B cell (primary cell): ENCODE measurements at regions not wholly inside any gene's neighbourhood (a gene's known extent, or its start where the extent isn't known, plus 50 kb on each side); places are given as distances from the start of the nearest gene placed in this dataset.

Source experiments
- ATAC-seq: fragments of 200-7000 bp; cut with Tn5 transposase; one replicate; pipeline ENCODE4 v1.10.0; 2021; ENCODE audit warnings: low read depth, mild to moderate bottlenecking, moderate number of reproducible peaks, moderate library complexity
- CTCF ChIA-PET: fragments of 350-600 bp; sonication (Branson Sonifier 250); formaldehyde crosslinking; loops from one replicate; lab custom pipeline; 2021; ENCODE audit warnings: antibody characterized with exemption, inconsistent platforms; lab: Charles Lee
- POLR2A ChIA-PET: fragments of 350-600 bp; sonication (Branson Sonifier 250); formaldehyde crosslinking; loops from one replicate; lab custom pipeline; 2021; ENCODE audit warnings: antibody characterized with exemption; lab: Charles Lee
- DNase-seq: peaks from one replicate; pipeline ENCODE4 v3.0.0; 2013
- H2AFZ ChIP-seq: 2 replicates; pipeline ENCODE4 v1.6.1; 2012; ENCODE audit warnings: mild to moderate bottlenecking, low read depth, low read length; ENCODE audit not compliant: insufficient read depth, poor library complexity, severe bottlenecking
- H3K27ac ChIP-seq, 2 donors: 1 replicate in 1 of 2; 2 replicates in 1 of 2; pipeline ENCODE4 v1.5.1; 2012 to 2013; ENCODE audit warnings: low read length in 2 of 2, mild to moderate bottlenecking in 2 of 2, moderate library complexity in 1 of 2
- H3K27me3 ChIP-seq, 4 experiments: fragments of 200-600 bp in 1 of 4; sonication (generic) in 1 of 4; replicated peaks in 1 of 4; 1 replicate in 2 of 4; 2 replicates in 2 of 4; pipeline versions ENCODE4 v1.6.1 to v1.7.0; 2013 to 2016; ENCODE audit warnings: low read length in 3 of 4, mild to moderate bottlenecking in 2 of 4, mixed read lengths in 1 of 4, moderate library complexity in 1 of 4; ENCODE audit not compliant: insufficient read depth in 4 of 4, control insufficient read depth in 3 of 4; ENCODE audit errors: control extremely low read depth in 1 of 4
- H3K36me3 ChIP-seq, 2 experiments: replicated peaks in 1 of 2; 1 replicate in 1 of 2; 2 replicates in 1 of 2; pipeline versions ENCODE4 v1.6.1 to v1.7.1; 2013; ENCODE audit warnings: low read length in 1 of 2; ENCODE audit not compliant: insufficient read depth in 2 of 2, control insufficient read depth in 1 of 2; ENCODE audit errors: control extremely low read depth in 1 of 2, extremely low read depth in 1 of 2
- H3K4me1 ChIP-seq, 2 donors: fragments of 200-600 bp in 1 of 2; sonication (generic) in 1 of 2; 1 replicate in 1 of 2; 2 replicates in 1 of 2; pipeline versions ENCODE4 v1.5.1 to v1.6.1; 2013 to 2017; ENCODE audit warnings: low read length in 2 of 2; ENCODE audit not compliant: control insufficient read depth in 2 of 2, insufficient read depth in 2 of 2
- H3K4me2 ChIP-seq: replicated peaks from 2 replicates; pipeline ENCODE3; 2012; ENCODE audit warnings: mild to moderate bottlenecking, low read depth, low read length; ENCODE audit not compliant: poor library complexity, severe bottlenecking
- H3K4me3 ChIP-seq, 5 experiments: fragments of 200-600 bp in 1 of 5; sonication (generic) in 1 of 5; 1 replicate in 3 of 5; 2 replicates in 2 of 5; pipeline versions ENCODE4 v1.5.1 to v1.7.0; 2011 to 2016; ENCODE audit warnings: low read length in 4 of 5, mild to moderate bottlenecking in 4 of 5, low read depth in 2 of 5, control low read depth in 1 of 5, moderate library complexity in 1 of 5; ENCODE audit not compliant: insufficient read depth in 1 of 5; ENCODE audit errors: control extremely low read depth in 1 of 5, extremely low read depth in 1 of 5
- H3K79me2 ChIP-seq: fragments of 200-600 bp; sonication (generic); one replicate; pipeline ENCODE4 v1.6.0; 2016; ENCODE audit warnings: low read length; ENCODE audit not compliant: control insufficient read depth, insufficient read depth
- H3K9ac ChIP-seq: fragments of 200-600 bp; sonication (generic); 2 replicates; pipeline ENCODE4 v1.6.1; 2017; ENCODE audit warnings: mild to moderate bottlenecking, low read length, moderate library complexity
- H3K9me3 ChIP-seq, 3 donors: one replicate each; pipeline versions ENCODE4 v1.6.1 to v1.7.1; 2013; ENCODE audit warnings: low read length in 2 of 3; ENCODE audit not compliant: control insufficient read depth in 2 of 3, insufficient read depth in 1 of 3; ENCODE audit errors: control extremely low read depth in 1 of 3
- H4K20me1 ChIP-seq: 2 replicates; pipeline ENCODE4 v1.6.0; 2012; ENCODE audit warnings: mild to moderate bottlenecking, low read length; ENCODE audit not compliant: insufficient read depth, control insufficient read depth, poor library complexity, severe bottlenecking
- H3K27ac Mint-ChIP-seq: one replicate; pipeline ENCODE4 v1.8.0; 2021; ENCODE audit warnings: mixed read lengths
- H3K27me3 Mint-ChIP-seq: one replicate; pipeline ENCODE4 v1.8.0; 2021; ENCODE audit warnings: mixed read lengths
- H3K4me1 Mint-ChIP-seq: one replicate; pipeline ENCODE4 v1.8.0; 2021; ENCODE audit warnings: mixed read lengths
- H3K4me3 Mint-ChIP-seq: one replicate; pipeline ENCODE4 v1.8.0; 2021; ENCODE audit warnings: mixed read lengths
- H3K9me3 Mint-ChIP-seq: one replicate; pipeline ENCODE4 v1.8.0; 2022; ENCODE audit warnings: mixed read lengths; ENCODE audit not compliant: insufficient read depth
- CTCF ChIP-seq: fragments of 200-600 bp; IDR thresholded peaks from one replicate; pipeline ENCODE4 v1.8.0; 2022; ENCODE audit warnings: antibody characterized with exemption, mild to moderate bottlenecking
- EZH2 ChIP-seq: IDR thresholded peaks from 2 replicates; pipeline ENCODE4 v1.6.1; 2012; ENCODE audit warnings: borderline replicate concordance, low read depth, mild to moderate bottlenecking, moderate library complexity, low read length; ENCODE audit not compliant: insufficient read depth, poor library complexity, severe bottlenecking
- intact Hi-C: fragments of 100-400 bp; cut with micrococcal nuclease; formaldehyde crosslinking; loops from one replicate; pipeline ENCODE4 v1.10.0; 2022

DNA sequence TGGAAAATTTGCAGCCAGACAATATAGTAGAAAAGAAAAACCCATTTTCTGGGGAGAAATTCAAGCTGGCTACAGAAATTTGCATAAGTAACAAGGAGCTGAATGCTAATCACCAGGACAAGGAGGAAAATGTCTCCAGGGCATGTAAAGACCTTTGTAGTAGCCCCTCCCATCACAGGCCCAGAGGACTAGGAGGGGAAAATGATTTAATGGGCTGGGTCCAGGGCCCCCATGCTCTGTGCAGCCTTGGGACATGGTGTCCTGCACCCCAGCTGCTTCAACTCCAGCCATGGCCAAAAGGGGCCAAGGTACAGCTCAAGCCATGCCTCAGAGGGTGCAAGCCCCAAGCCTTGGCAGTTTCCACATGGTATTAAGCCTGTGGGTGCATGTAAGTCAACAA lies 197.6 kb upstream of the POU1F1 start:
- no peak overlapping the region for H3K27ac ChIP-seq
- Mint-ChIP-seq H3K27me3 (no peaks in the 10 kb centered on the region), H3K27ac (no peak overlapping the region), H3K9me3 (peaks cover 6% of the 10 kb centered on the region), H3K4me3 (no peak overlapping the region), H3K4me1 (no peaks in the 10 kb centered on the region)
- intact Hi-C loops, result no loop called here
- no peak overlapping the region for H2AFZ ChIP-seq
- ATAC-seq (no peak), DNase-seq (no peak)
- H3K9me3 ChIP-seq, result peaks cover 0 to 9% (median 0%) of the 10 kb centered on the region in 3 donors
- no peak overlapping the region for H3K4me2 ChIP-seq
- CTCF ChIA-PET, result no interaction called here
- no peaks in the 10 kb centered on the region for H3K27me3 ChIP-seq
- POLR2A ChIA-PET, result no interaction called here
- no peaks in the 10 kb centered on the region for H3K36me3 ChIP-seq
- no peaks in the 10 kb centered on the region for H3K79me2 ChIP-seq
- H4K20me1 ChIP-seq, result no peaks in the 10 kb centered on the region
- H3K4me1 ChIP-seq, result no peaks in the 10 kb centered on the region
- TF ChIP-seq EZH2, result no peak
- no peak overlapping the region for H3K9ac ChIP-seq
- no peak overlapping the region for H3K4me3 ChIP-seq

DNA sequence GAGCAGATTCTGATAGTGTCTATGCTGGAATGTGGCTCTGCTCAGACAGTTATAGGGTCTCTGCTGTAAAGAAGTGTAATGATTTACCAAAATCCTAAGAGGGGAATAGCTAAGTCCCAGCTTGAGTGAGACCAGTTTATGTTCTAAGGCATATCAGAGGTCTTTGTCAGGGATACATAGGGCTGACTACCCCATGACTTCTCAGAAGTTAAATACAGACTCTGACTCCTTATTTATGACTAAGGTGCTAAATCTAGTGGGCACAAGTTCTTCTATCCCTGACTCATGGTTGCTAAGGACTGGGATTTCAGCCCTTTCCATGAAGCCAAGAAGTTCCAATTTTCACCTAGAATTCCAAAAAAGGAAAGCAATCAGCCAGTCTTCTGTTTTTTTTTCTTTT lies 192.6 kb upstream of the POU1F1 start:
- Mint-ChIP-seq H3K9me3 (peaks cover 9% of the 10 kb centered on the region), H3K27ac (no peak overlapping the region), H3K27me3 (no peaks in the 10 kb centered on the region), H3K4me3 (no peak overlapping the region), H3K4me1 (no peaks in the 10 kb centered on the region)
- no peaks in the 10 kb centered on the region for H3K79me2 ChIP-seq
- no peak overlapping the region for H3K9ac ChIP-seq
- DNase-seq (no peak), ATAC-seq (no peak)
- H3K4me1 ChIP-seq, result no peaks in the 10 kb centered on the region
- ChIA-PET POLR2A (no interaction called here), CTCF (no interaction called here)
- H3K4me3 ChIP-seq, result no peak overlapping the region
- intact Hi-C loops, result no loop called here
- no peak overlapping the region for H3K27ac ChIP-seq
- no peak overlapping the region for H3K4me2 ChIP-seq
- no peaks in the 10 kb centered on the region for H3K27me3 ChIP-seq
- H3K36me3 ChIP-seq, result no peaks in the 10 kb centered on the region
- H3K9me3 ChIP-seq, result peaks cover 0 to 4% (median 2%) of the 10 kb centered on the region in 3 donors
- TF ChIP-seq EZH2 (no peak), CTCF (no peak)
- no peak overlapping the region for H2AFZ ChIP-seq
- no peaks in the 10 kb centered on the region for H4K20me1 ChIP-seq
